Adrenal gland (tissue), 9 donors: ENCODE measurements at regions not wholly inside any gene's neighbourhood (a gene's known extent, or its start where the extent isn't known, plus 50 kb on each side); places are given as distances from the start of the nearest gene placed in this dataset.

Experiments
- DNase-seq, 7 donors: peaks; one replicate each; pipeline ENCODE4 v3.0.0-alpha.2; 2019 to 2020
- H3K27ac ChIP-seq, 5 donors: fragments of 200-600 bp; sonication (generic) in 4 of 5; 1 replicate in 3 of 5; 2 replicates in 2 of 5; pipeline versions ENCODE4 v1.5.1 to v1.8.0; 2016 to 2020; ENCODE audit warnings: mild to moderate bottlenecking in 1 of 5
- H3K27me3 ChIP-seq: fragments of 200-600 bp; 2 replicates; pipeline ENCODE4 v1.8.0; 2021
- H3K36me3 ChIP-seq, 2 donors: fragments of 200-600 bp; replicated peaks in 1 of 2; 1 replicate in 1 of 2; 2 replicates in 1 of 2; pipeline versions ENCODE4 v1.5.1 to v1.8.0; 2018 to 2022
- H3K4me1 ChIP-seq, 2 donors: fragments of 200-600 bp; replicated peaks in 1 of 2; 1 replicate in 1 of 2; 2 replicates in 1 of 2; pipeline versions ENCODE4 v1.5.1 to v1.8.0; 2018 to 2021
- H3K4me3 ChIP-seq, 4 donors: fragments of 200-600 bp; sonication (generic) in 3 of 4; one replicate each; pipeline ENCODE4 v1.5.1; 2016 to 2018
- H3K9me3 ChIP-seq, 3 donors: fragments of 200-600 bp; sonication (generic) in 1 of 3; replicated peaks in 1 of 3; 1 replicate in 2 of 3; 2 replicates in 1 of 3; pipeline versions ENCODE4 v1.5.1 to v1.8.0; 2016 to 2021
- CTCF ChIP-seq, 6 experiments: fragments of 450-650 bp in 4 of 6; fragments of 200-600 bp in 2 of 6; sonication (generic) in 1 of 6; IDR thresholded peaks; 1 replicate in 5 of 6; 2 replicates in 1 of 6; pipeline versions ENCODE4 v1.5.1 to v1.8.0; 2016 to 2021; ENCODE audit warnings: antibody characterized with exemption in 6 of 6, mild to moderate bottlenecking in 2 of 6, moderate library complexity in 1 of 6
- POLR2A ChIP-seq, 2 donors: fragments of 450-650 bp; IDR thresholded peaks; one replicate each; pipeline ENCODE4 v1.6.1; 2017; ENCODE audit warnings: antibody characterized with exemption in 2 of 2, mild to moderate bottlenecking in 2 of 2, moderate library complexity in 1 of 2
- WGBS, 4 donors: extraction: QIAGEN DNeasy Blood & Tissue Kit in 2 of 4; methylation state at CpG; one replicate each; pipeline versions ENCODE4 v1.1.5 to v1.1.7; 2013 to 2017; 5-methylcytosine and 5-hydroxymethylcytosine counted together
- intact Hi-C, 2 donors: fragments of 100-400 bp; cut with DNase I; formaldehyde crosslinking; loops; one replicate each; pipeline versions ENCODE4 v1.14.1 to v1.15.0; 2022 to 2023
- donor health status: healthy with polysubstance abuse.
- donor health status: Bipolar disorder and iron deficiency.
- donor health status: DM: yes; HTN: yes; CAD: no.
- donor health status: DM: no; HTN: no; CAD: no.
- donor health status: DM: no; HTN: no; CAD: no.

DNA sequence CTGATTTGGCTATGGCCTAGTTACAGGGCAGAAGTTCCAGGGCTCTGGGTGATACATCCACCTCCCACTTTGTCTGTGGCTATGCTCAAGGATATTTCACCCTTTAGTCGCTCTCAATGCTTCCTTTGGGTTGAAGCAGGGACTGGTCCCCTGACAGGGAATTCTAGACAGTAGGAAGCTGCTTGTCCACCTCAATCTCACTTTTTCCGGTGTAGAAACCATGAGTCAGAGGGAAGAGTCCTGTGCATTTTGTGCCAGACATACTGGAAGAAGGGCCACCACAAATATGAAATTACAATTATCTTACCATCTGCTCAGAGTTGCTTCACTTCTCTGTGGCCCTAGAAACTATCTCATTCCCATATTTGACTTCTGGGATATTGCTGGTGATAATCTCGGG, 413.7 kb upstream of the FAT3 start:
- DNase-seq = no peak
- Histone ChIP-seq H3K36me3 (no peaks in the 10 kb centered on the region), H3K27me3 (no peaks in the 10 kb centered on the region), H3K9me3 (no peaks in the 10 kb centered on the region), H3K4me3 (no peak overlapping the region), H3K4me1 (no peaks in the 10 kb centered on the region), H3K27ac (no peak overlapping the region)
- TF ChIP-seq CTCF (IDR thresholded peaks at IDR 0.05) (no peak), POLR2A (IDR thresholded peaks at IDR 0.05) (no peak)
- WGBS, 4 donors = 71 to 89% (median 85%) methylated on average over 2 to 3 of the region's 3 CpGs
- intact Hi-C loops = no loop called here

DNA sequence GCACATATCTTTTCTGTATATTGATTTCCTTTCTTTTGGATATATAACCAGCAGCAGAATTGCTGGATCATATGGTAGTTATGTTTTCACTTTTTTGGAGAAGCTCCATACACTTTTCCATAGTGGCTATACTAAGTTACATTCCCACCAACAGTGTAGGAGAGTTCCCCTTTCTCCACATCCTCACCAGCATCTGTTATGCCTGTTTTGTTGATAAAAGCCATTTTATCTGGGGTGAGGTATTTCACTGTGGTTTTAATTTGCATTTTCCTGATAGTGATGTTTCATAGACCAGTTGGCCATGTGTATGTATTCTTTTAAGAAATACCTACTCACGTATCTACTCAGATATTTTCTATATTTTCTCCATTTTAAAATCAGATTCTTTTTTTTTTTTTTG, 419.3 kb upstream of the FAT3 start:
- H3K9me3 ChIP-seq = no peaks in the 10 kb centered on the region
- TF ChIP-seq CTCF (IDR thresholded peaks at IDR 0.05) = no peak
- no peak for TF ChIP-seq POLR2A (IDR thresholded peaks at IDR 0.05)
- no peaks in the 10 kb centered on the region for H3K4me1 ChIP-seq
- H3K27me3 ChIP-seq = no peaks in the 10 kb centered on the region
- no peak for DNase-seq
- no peak overlapping the region for H3K4me3 ChIP-seq
- no peak overlapping the region for H3K27ac ChIP-seq
- intact Hi-C loops = no loop called here
- WGBS, 4 donors = 83 to 91% (median 85%) methylated on average over 1 of the region's 1 CpG
- H3K36me3 ChIP-seq = no peaks in the 10 kb centered on the region

- no peaks in the 10 kb centered on the region for H3K4me1 ChIP-seq
- TF ChIP-seq CTCF (IDR thresholded peaks at IDR 0.05) (no peak), POLR2A (IDR thresholded peaks at IDR 0.05) (no peak)
- DNase-seq = no peak
- no peak overlapping the region for H3K27ac ChIP-seq
- no peaks in the 10 kb centered on the region for H3K36me3 ChIP-seq
- no peaks in the 10 kb centered on the region for H3K27me3 ChIP-seq
- 10 to 61% (median 37%) methylated on average over 1 of the region's 1 CpG for WGBS, 4 donors
- no peak overlapping the region for H3K4me3 ChIP-seq
- intact Hi-C loops = no loop called here
- H3K9me3 ChIP-seq = no peaks in the 10 kb centered on the region
Observed at GRCh38 chr11:91804042-91804441, 420.6 kb upstream of the FAT3 start.

DNA sequence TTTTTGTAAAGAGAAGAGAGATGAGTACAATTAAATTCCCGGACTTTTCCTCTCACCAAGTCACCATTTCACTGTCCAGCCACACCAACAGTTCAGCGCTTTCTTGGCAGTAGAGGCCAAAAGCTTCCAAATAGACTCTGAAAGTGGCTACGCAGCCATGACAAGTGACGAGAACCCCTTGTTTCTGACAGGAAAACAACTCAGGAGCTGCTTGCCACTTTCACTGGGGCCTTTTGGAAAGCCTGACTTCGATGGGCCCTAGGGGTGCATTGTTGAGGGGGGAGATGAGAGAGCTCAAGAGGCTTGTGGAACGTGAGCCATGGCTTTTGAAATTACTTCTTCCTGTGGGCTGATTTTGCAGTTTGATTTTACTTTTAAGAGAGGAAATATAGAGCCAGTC, 422.1 kb upstream of the FAT3 start:
- WGBS, 4 donors = 63 to 73% (median 70%) methylated on average over 6 of the region's 6 CpGs
- no peaks in the 10 kb centered on the region for H3K4me1 ChIP-seq
- H3K36me3 ChIP-seq = no peaks in the 10 kb centered on the region
- no peaks in the 10 kb centered on the region for H3K27me3 ChIP-seq
- H3K4me3 ChIP-seq = no peak overlapping the region
- intact Hi-C loops = no loop called here
- no peak for DNase-seq
- H3K27ac ChIP-seq = no peak overlapping the region
- no peaks in the 10 kb centered on the region for H3K9me3 ChIP-seq
- TF ChIP-seq POLR2A (IDR thresholded peaks at IDR 0.05) = no peak
- TF ChIP-seq CTCF (IDR thresholded peaks at IDR 0.05) = no peak
